Smooth muscle cell (in vitro differentiated cells): ENCODE measurements at regions not wholly inside any gene's neighbourhood (a gene's known extent, or its start where the extent isn't known, plus 50 kb on each side); places are given as distances from the start of the nearest gene placed in this dataset.

ENCODE experiments used
- DNase-seq: peaks from one replicate; lab custom pipeline; 2025; ENCODE audit not compliant: unreplicated experiment; lab: John Stamatoyannopoulos, UW
- H2AFZ ChIP-seq: fragments of 200-600 bp; sonication (generic); 2 replicates; pipeline ENCODE4 v1.6.0; 2016; ENCODE audit warnings: antibody characterized with exemption, low read depth, mild to moderate bottlenecking
- H3F3A ChIP-seq: fragments of 200-600 bp; sonication (generic); 2 replicates; pipeline ENCODE4 v1.6.0; 2017; ENCODE audit warnings: antibody characterized with exemption, low read depth
- H3K27ac ChIP-seq: fragments of 200-600 bp; sonication (generic); 2 replicates; pipeline ENCODE4 v1.5.1; 2016; ENCODE audit warnings: low read depth, mild to moderate bottlenecking
- H3K27me3 ChIP-seq: fragments of 200-600 bp; sonication (generic); 2 replicates; pipeline ENCODE4 v1.6.1; 2016; ENCODE audit warnings: low read depth, mild to moderate bottlenecking
- H3K36me3 ChIP-seq: fragments of 200-600 bp; sonication (generic); 2 replicates; pipeline ENCODE4 v1.5.1; 2016; ENCODE audit warnings: low read depth
- H3K4me1 ChIP-seq: fragments of 200-600 bp; sonication (generic); 2 replicates; pipeline ENCODE4 v1.5.1; 2016; ENCODE audit warnings: low read depth
- H3K4me2 ChIP-seq: fragments of 200-600 bp; sonication (generic); 2 replicates; pipeline ENCODE4 v1.6.0; 2016; ENCODE audit warnings: mild to moderate bottlenecking
- H3K4me3 ChIP-seq: fragments of 200-600 bp; sonication (generic); 2 replicates; pipeline ENCODE4 v1.5.1; 2016; ENCODE audit warnings: mild to moderate bottlenecking
- H3K79me2 ChIP-seq: fragments of 200-600 bp; sonication (generic); 2 replicates; pipeline ENCODE4 v1.6.0; 2016; ENCODE audit warnings: low read depth, mild to moderate bottlenecking
- H3K9ac ChIP-seq: fragments of 200-600 bp; sonication (generic); 2 replicates; pipeline ENCODE4 v1.6.0; 2016; ENCODE audit warnings: low read depth
- H3K9me3 ChIP-seq: fragments of 200-600 bp; sonication (generic); replicated peaks from 2 replicates; pipeline ENCODE4 v1.5.1; 2016; ENCODE audit warnings: low read depth
- H4K20me1 ChIP-seq: fragments of 200-600 bp; sonication (generic); 2 replicates; pipeline ENCODE4 v1.6.0; 2016; ENCODE audit warnings: low read depth
- WGBS: methylation state at CpG from one replicate; pipeline ENCODE4 v1.1.7; 2016; ENCODE audit warnings: low lambda C conversion rate; 5-methylcytosine and 5-hydroxymethylcytosine counted together
- TF ChIP-seq, protein P1 (sequence below): fragments of 200-600 bp; sonication (generic); IDR thresholded peaks from 2 replicates; pipeline ENCODE4 v1.5.1; 2017; ENCODE audit warnings: borderline replicate concordance, mild to moderate bottlenecking, antibody characterized with exemption; ENCODE audit not compliant: insufficient read depth, poor library complexity, severe bottlenecking

- H3F3A ChIP-seq = no peaks in the 10 kb centered on the region
- H3K27me3 ChIP-seq = no peaks in the 10 kb centered on the region
- no peak overlapping the region for H3K27ac ChIP-seq
- no peaks in the 10 kb centered on the region for H3K79me2 ChIP-seq
- TF ChIP-seq, protein P1, sequence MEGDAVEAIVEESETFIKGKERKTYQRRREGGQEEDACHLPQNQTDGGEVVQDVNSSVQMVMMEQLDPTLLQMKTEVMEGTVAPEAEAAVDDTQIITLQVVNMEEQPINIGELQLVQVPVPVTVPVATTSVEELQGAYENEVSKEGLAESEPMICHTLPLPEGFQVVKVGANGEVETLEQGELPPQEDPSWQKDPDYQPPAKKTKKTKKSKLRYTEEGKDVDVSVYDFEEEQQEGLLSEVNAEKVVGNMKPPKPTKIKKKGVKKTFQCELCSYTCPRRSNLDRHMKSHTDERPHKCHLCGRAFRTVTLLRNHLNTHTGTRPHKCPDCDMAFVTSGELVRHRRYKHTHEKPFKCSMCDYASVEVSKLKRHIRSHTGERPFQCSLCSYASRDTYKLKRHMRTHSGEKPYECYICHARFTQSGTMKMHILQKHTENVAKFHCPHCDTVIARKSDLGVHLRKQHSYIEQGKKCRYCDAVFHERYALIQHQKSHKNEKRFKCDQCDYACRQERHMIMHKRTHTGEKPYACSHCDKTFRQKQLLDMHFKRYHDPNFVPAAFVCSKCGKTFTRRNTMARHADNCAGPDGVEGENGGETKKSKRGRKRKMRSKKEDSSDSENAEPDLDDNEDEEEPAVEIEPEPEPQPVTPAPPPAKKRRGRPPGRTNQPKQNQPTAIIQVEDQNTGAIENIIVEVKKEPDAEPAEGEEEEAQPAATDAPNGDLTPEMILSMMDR = no peak
- H3K9me3 ChIP-seq = no peaks in the 10 kb centered on the region
- no peaks in the 10 kb centered on the region for H4K20me1 ChIP-seq
- no peak for DNase-seq
- no peak overlapping the region for H3K4me3 ChIP-seq
- no peak overlapping the region for H2AFZ ChIP-seq
- H3K4me1 ChIP-seq = no peaks in the 10 kb centered on the region
- 77% methylated on average over 5 of the region's 6 CpGs for WGBS
- no peak overlapping the region for H3K9ac ChIP-seq
- H3K36me3 ChIP-seq = no peaks in the 10 kb centered on the region
- H3K4me2 ChIP-seq = no peak overlapping the region
These were observed 162.3 kb downstream of the MRPL14 start for GRCh38 chr6:43964659-43965570.

DNA sequence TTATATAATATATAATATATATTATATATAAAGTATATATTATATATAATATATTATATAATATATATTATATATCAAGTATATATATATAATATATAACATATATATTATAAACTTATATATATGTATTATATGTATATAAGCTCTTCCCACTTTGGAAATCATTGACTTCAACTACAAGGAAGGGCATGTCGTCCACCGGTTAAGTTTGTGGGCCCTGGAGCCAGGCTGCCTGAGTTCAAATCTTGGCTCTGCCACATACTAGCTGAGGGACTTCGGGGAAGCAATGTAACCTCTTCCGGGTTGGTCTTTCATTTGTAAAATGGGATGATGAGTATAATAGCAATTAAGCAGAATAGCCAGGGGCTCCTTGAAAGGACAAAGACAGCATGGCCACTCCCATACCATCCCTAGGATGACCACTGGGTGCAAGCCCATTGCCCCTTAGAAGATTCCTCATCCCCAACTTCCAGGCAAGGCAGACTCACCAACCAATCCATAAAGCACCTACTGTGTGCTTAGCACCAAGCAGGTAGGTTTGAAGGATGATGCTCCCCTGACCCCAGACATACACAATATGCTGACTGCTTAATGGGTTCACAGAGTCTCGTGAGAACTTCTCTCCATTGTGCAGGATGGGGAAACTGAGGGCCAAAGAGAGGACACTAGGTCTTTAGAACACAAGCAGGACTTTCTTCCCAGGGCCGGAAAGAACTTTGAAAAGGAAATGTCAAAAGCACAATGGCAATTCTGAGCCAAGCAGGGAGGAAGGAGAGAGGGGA lies 163.2 kb downstream of the MRPL14 start:
- Histone ChIP-seq H2AFZ (no peak overlapping the region), H3K9me3 (no peaks in the 10 kb centered on the region), H3K4me2 (no peak overlapping the region), H3K27me3 (no peaks in the 10 kb centered on the region), H4K20me1 (no peaks in the 10 kb centered on the region), H3K79me2 (no peaks in the 10 kb centered on the region), H3K4me1 (no peaks in the 10 kb centered on the region), H3K36me3 (no peaks in the 10 kb centered on the region), H3F3A (no peaks in the 10 kb centered on the region), H3K27ac (no peak overlapping the region), H3K9ac (no peak overlapping the region), H3K4me3 (no peak overlapping the region)
- TF ChIP-seq, protein P1 = no peak
- DNase-seq = no peak
- 93% methylated on average over 6 of the region's 6 CpGs for WGBS

DNA sequence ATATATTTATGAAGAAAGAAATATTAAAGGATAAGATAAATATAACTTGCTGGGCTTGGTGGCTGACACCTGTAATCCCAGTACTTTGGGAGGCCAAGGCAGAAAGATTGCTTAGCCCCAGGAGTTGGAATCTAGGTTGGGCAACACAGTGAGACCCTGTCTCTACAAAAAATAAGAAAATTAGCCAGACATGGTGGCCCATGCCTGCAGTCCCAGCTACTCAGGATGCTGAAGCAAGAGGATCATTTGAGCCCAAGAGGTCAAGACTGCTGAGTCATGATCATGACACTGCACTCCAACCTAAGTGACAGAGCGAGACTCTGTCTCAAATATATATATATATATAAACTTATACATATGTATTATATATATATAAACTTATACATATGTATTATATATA lies 164.0 kb downstream of the MRPL14 start:
- Histone ChIP-seq H3K27ac (no peak overlapping the region), H3K4me2 (no peak overlapping the region), H3F3A (no peaks in the 10 kb centered on the region), H3K9ac (no peak overlapping the region), H3K79me2 (no peaks in the 10 kb centered on the region), H3K4me1 (no peaks in the 10 kb centered on the region), H3K9me3 (no peaks in the 10 kb centered on the region), H4K20me1 (no peaks in the 10 kb centered on the region), H2AFZ (no peak overlapping the region), H3K27me3 (no peaks in the 10 kb centered on the region), H3K4me3 (no peak overlapping the region), H3K36me3 (no peaks in the 10 kb centered on the region)
- DNase-seq = no peak
- TF ChIP-seq, protein P1 = no peak
- 100% methylated on average over 1 of the region's 1 CpG for WGBS
